K562 (cell line): ENCODE measurements at regions not wholly inside any gene's neighbourhood (a gene's known extent, or its start where the extent isn't known, plus 50 kb on each side); places are given as distances from the start of the nearest gene placed in this dataset.

Experiments
- BACH1 ChIP-seq: fragments of 200-800 bp; sonication (Bioruptor generic); IDR thresholded peaks from 2 replicates; pipeline ENCODE4 v1.6.1; 2016; ENCODE audit warnings: missing genetic modification characterization, missing compliant biosample characterization
- EGR1 ChIP-seq: fragments of 450-650 bp; conservative IDR thresholded peaks from 2 replicates; pipeline ENCODE4 v1.6.1; 2017; ENCODE audit warnings: mild to moderate bottlenecking
- EP300 ChIP-seq: IDR thresholded peaks from 2 replicates; pipeline ENCODE4 v1.6.1; 2012; ENCODE audit warnings: low read length, improper control_type of control experiment
- EP400 ChIP-seq: fragments of 450-650 bp; IDR thresholded peaks from 2 replicates; pipeline ENCODE4 v1.6.1; 2017; ENCODE audit warnings: antibody characterized with exemption, mild to moderate bottlenecking, moderate library complexity
- MAZ ChIP-seq, 2 experiments: fragments of 450-650 bp in 1 of 2; sonication (generic) in 1 of 2; formaldehyde crosslinking; IDR thresholded peaks in 1 of 2; conservative IDR thresholded peaks in 1 of 2; 2 replicates each; pipeline versions ENCODE4 v1.4.0 to v1.5.0; 2020; ENCODE audit warnings: mild to moderate bottlenecking in 1 of 2, missing genetic modification reagents in 1 of 2
- MTA1 ChIP-seq: fragments of 450-650 bp; IDR thresholded peaks from 2 replicates; pipeline ENCODE4 v1.6.1; 2017; ENCODE audit warnings: borderline replicate concordance
- NCOA4 ChIP-seq: fragments of 450-650 bp; IDR thresholded peaks from 2 replicates; pipeline ENCODE4 v1.6.1; 2018; ENCODE audit warnings: mild to moderate bottlenecking; ENCODE audit not compliant: partially characterized antibody
- PTBP1 ChIP-seq: fragments of 200-400 bp; formaldehyde crosslinking; IDR thresholded peaks from 2 replicates; pipeline ENCODE4 v1.6.1; 2017; ENCODE audit warnings: low read depth, low read length
- SMAD2 ChIP-seq: fragments of 150-350 bp; IDR thresholded peaks from 2 replicates; pipeline ENCODE4 v1.6.1; 2014; ENCODE audit warnings: low read depth, mild to moderate bottlenecking, low read length
- TARDBP ChIP-seq: fragments of 450-650 bp; IDR thresholded peaks from 2 replicates; pipeline ENCODE4 v1.6.1; 2016
- TCF3 ChIP-seq: sonication (generic); formaldehyde crosslinking; IDR thresholded peaks from 2 replicates; pipeline ENCODE4 v1.4.0; 2020; ENCODE audit warnings: mild to moderate bottlenecking, missing genetic modification reagents
- ZNF175 ChIP-seq: fragments of 200-800 bp; sonication (Bioruptor generic); IDR thresholded peaks from 2 replicates; pipeline ENCODE4 v1.6.1; 2016; ENCODE audit warnings: low read depth, mild to moderate bottlenecking, missing genetic modification characterization, missing compliant biosample characterization
- TF ChIP-seq, protein P1 (sequence below): sonication (generic); formaldehyde crosslinking; IDR thresholded peaks from 2 replicates; pipeline ENCODE4 v1.8.1; 2023; ENCODE audit warnings: mild to moderate bottlenecking, missing genetic modification reagents
- TF ChIP-seq, protein P2 (sequence below): fragments of 250-450 bp; sonication (Bioruptor Pico); IDR thresholded peaks from 2 replicates; pipeline ENCODE4 v1.8.0; 2022; ENCODE audit warnings: inconsistent platforms, mild to moderate bottlenecking, moderate library complexity, borderline replicate concordance
- TF ChIP-seq, protein P3 (sequence below): fragments of 250-450 bp; sonication (Bioruptor Pico); IDR thresholded peaks from 2 replicates; pipeline ENCODE4 v1.5.0; 2022; ENCODE audit warnings: mild to moderate bottlenecking

DNA sequence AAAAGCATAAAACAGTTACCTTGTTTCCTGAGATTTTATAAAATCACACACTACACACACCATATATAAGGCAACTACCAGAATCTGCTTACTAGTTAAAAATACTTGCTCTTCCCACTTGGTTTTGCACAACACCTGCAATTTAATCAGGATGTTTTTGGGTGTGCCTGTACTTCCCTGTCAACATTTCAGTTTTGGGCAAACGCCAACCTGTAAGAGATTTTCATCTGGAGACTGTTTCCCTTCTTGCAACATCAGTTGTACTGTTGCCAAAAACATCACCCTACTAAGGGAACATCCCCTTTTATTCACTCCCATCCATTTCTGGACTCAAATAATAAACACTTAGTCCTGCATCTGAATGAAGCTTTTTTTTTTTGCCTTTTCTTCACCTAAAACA, 172.3 kb downstream of the DUSP6 start (continued):
- TF ChIP-seq, protein P1, sequence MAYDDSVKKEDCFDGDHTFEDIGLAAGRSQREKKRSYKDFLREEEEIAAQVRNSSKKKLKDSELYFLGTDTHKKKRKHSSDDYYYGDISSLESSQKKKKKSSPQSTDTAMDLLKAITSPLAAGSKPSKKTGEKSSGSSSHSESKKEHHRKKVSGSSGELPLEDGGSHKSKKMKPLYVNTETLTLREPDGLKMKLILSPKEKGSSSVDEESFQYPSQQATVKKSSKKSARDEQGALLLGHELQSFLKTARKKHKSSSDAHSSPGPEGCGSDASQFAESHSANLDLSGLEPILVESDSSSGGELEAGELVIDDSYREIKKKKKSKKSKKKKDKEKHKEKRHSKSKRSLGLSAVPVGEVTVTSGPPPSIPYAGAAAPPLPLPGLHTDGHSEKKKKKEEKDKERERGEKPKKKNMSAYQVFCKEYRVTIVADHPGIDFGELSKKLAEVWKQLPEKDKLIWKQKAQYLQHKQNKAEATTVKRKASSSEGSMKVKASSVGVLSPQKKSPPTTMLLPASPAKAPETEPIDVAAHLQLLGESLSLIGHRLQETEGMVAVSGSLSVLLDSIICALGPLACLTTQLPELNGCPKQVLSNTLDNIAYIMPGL (CRISPR knock-in tag) = no peak
- TF ChIP-seq TCF3 (CRISPR knock-in tag) (no peak), EP400 (no peak), SMAD2 (no peak), BACH1 (tag) (no peak), EP300 (0 out of 2 replicates have a peak, but pooled peaks have one; percentile 13), MAZ (CRISPR knock-in tag; conservative IDR thresholded peaks at IDR 0.05 in 1 of 2, IDR thresholded peaks at IDR 0.05 in 1 of 2) (no peak), MTA1 (no peak), TARDBP (no peak), NCOA4 (no peak), ZNF175 (no peak), PTBP1 (no peak), EGR1 (no peak)
- TF ChIP-seq, protein P2, sequence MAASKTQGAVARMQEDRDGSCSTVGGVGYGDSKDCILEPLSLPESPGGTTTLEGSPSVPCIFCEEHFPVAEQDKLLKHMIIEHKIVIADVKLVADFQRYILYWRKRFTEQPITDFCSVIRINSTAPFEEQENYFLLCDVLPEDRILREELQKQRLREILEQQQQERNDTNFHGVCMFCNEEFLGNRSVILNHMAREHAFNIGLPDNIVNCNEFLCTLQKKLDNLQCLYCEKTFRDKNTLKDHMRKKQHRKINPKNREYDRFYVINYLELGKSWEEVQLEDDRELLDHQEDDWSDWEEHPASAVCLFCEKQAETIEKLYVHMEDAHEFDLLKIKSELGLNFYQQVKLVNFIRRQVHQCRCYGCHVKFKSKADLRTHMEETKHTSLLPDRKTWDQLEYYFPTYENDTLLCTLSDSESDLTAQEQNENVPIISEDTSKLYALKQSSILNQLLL (CRISPR knock-in tag) = no peak
- TF ChIP-seq, protein P3, sequence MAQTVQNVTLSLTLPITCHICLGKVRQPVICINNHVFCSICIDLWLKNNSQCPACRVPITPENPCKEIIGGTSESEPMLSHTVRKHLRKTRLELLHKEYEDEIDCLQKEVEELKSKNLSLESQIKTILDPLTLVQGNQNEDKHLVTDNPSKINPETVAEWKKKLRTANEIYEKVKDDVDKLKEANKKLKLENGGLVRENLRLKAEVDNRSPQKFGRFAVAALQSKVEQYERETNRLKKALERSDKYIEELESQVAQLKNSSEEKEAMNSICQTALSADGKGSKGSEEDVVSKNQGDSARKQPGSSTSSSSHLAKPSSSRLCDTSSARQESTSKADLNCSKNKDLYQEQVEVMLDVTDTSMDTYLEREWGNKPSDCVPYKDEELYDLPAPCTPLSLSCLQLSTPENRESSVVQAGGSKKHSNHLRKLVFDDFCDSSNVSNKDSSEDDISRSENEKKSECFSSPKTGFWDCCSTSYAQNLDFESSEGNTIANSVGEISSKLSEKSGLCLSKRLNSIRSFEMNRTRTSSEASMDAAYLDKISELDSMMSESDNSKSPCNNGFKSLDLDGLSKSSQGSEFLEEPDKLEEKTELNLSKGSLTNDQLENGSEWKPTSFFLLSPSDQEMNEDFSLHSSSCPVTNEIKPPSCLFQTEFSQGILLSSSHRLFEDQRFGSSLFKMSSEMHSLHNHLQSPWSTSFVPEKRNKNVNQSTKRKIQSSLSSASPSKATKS (CRISPR knock-in tag) = no peak
